ENCODE measurements at regions not wholly inside any gene's neighbourhood (a gene's known extent, or its start where the extent isn't known, plus 50 kb on each side); places are given as distances from the start of the nearest gene placed in this dataset.

DNA sequence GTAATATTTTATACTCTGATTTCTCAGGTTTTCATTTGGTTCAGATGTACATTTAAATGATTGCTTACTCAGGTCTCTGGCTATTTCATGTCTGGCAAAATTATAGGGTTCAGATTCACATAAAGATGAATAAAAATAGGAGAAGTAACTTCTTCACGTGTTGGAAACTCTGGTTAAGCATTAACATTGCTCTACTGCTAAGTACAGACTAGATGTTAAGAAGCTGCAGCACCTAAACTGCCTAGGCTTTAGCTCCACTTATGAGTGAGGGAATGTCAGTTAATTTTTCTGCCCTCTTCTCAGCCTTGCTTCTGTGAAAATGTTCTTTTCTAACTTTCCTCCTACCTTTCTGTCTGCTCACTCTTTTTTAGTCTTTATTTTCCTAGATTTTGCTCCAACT is 361.2 kb downstream of the ARAP2 start:
- no peak overlapping the region for H3K27ac ChIP-seq
- no peaks in the 10 kb centered on the region for H3K4me1 ChIP-seq (replicated peaks)
- intact Hi-C loops (cut with DNase I): no loop called here
- no peak for TF ChIP-seq POLR2A (IDR thresholded peaks at IDR 0.05)
- no peak for TF ChIP-seq CTCF (IDR thresholded peaks at IDR 0.05)
- TF ChIP-seq POLR2AphosphoS5 (IDR thresholded peaks at IDR 0.05): no peak
- WGBS: 38% methylated on average over 1 of the region's 1 CpG
- no peak overlapping the region for H3K4me3 ChIP-seq
- no peak for DNase-seq (ENCODE audit: low spot score)
- H3K36me3 ChIP-seq: no peaks in the 10 kb centered on the region
- no peaks in the 10 kb centered on the region for H3K9me3 ChIP-seq
- H3K27me3 ChIP-seq (replicated peaks; ENCODE audit: insufficient read depth): no peaks in the 10 kb centered on the region

- WGBS: 80% methylated on average over 3 of the region's 3 CpGs
- TF ChIP-seq POLR2AphosphoS5 (IDR thresholded peaks at IDR 0.05) (no peak), CTCF (IDR thresholded peaks at IDR 0.05) (no peak), POLR2A (IDR thresholded peaks at IDR 0.05) (no peak)
- H3K9me3 ChIP-seq: no peaks in the 10 kb centered on the region
- no peak overlapping the region for H3K27ac ChIP-seq
- intact Hi-C loops (cut with DNase I): no loop called here
- H3K4me3 ChIP-seq: no peak overlapping the region
- no peak for DNase-seq (ENCODE audit: low spot score)
- no peaks in the 10 kb centered on the region for H3K36me3 ChIP-seq
- H3K27me3 ChIP-seq (replicated peaks; ENCODE audit: insufficient read depth): no peaks in the 10 kb centered on the region
- no peaks in the 10 kb centered on the region for H3K4me1 ChIP-seq (replicated peaks)
These were observed 359.4 kb downstream of the ARAP2 start for GRCh38 chr4:35884714-35885480.

GRCh38 chr4:35897808-35898207 is 346.5 kb downstream of the ARAP2 start:
- Histone ChIP-seq H3K27me3 (replicated peaks; ENCODE audit: insufficient read depth) (no peaks in the 10 kb centered on the region), H3K9me3 (no peaks in the 10 kb centered on the region), H3K36me3 (no peaks in the 10 kb centered on the region), H3K27ac (no peak overlapping the region), H3K4me1 (replicated peaks) (no peaks in the 10 kb centered on the region), H3K4me3 (no peak overlapping the region)
- TF ChIP-seq POLR2AphosphoS5 (IDR thresholded peaks at IDR 0.05) (no peak), POLR2A (IDR thresholded peaks at IDR 0.05) (no peak), CTCF (IDR thresholded peaks at IDR 0.05) (no peak)
- DNase-seq (ENCODE audit: low spot score): no peak
- intact Hi-C loops (cut with DNase I): no loop called here

DNA sequence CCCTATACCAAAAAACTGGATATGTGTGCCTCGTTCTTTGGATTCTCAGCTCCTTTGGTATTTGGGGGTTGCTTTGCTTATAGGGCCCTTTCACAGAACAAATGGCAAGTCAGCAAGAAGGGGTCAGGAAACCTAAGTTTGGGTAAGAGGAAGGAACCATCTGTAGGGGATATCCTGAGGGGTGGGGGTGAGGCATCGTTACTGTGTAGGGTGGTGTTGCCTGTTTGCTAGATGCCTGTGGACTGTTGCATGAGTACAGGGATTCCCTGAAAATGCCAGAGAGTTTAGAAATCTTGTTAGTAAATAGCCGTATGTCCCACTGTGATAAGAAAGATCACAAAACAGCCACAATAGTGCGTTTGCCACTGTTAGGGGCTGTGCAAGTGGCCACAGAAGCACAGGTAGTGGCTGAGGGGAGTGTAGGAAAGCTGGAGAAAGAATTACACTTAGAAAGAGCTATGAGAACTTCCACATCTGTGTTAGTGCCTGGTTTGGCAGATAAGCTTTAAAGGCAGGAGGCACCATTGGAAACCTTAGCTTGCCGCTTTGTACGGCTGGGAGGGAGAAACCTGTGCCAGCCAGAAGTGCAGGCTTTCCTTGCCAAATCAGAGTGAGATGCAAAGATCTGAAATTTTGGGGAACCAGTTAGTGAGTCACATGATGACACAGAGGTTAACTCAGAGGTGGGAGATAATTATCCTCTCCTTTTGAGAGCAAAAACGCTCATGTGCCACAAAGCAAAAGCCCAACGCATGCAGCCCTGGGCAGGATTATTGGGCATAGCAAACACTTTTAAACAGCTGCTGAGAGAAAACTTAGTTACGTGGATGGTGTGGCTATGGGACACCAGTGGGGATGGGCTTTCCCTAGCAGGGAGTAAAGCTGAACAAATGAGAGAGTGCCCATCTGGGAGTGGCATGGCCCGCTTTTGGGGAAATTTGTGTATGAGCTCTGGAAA is 343.7 kb downstream of the ARAP2 start:
- WGBS: 77% methylated on average over 10 of the region's 10 CpGs
- TF ChIP-seq CTCF (IDR thresholded peaks at IDR 0.05) (no peak), POLR2A (IDR thresholded peaks at IDR 0.05) (no peak), POLR2AphosphoS5 (IDR thresholded peaks at IDR 0.05) (no peak)
- Histone ChIP-seq H3K4me1 (replicated peaks) (no peaks in the 10 kb centered on the region), H3K9me3 (no peaks in the 10 kb centered on the region), H3K4me3 (no peak overlapping the region), H3K27ac (no peak overlapping the region), H3K36me3 (no peaks in the 10 kb centered on the region), H3K27me3 (replicated peaks; ENCODE audit: insufficient read depth) (no peaks in the 10 kb centered on the region)
- intact Hi-C loops (cut with DNase I): no loop called here
- no peak for DNase-seq (ENCODE audit: low spot score)
